ENCODE measurements at regions not wholly inside any gene's neighbourhood (a gene's known extent, or its start where the extent isn't known, plus 50 kb on each side); places are given as distances from the start of the nearest gene placed in this dataset.

DNA sequence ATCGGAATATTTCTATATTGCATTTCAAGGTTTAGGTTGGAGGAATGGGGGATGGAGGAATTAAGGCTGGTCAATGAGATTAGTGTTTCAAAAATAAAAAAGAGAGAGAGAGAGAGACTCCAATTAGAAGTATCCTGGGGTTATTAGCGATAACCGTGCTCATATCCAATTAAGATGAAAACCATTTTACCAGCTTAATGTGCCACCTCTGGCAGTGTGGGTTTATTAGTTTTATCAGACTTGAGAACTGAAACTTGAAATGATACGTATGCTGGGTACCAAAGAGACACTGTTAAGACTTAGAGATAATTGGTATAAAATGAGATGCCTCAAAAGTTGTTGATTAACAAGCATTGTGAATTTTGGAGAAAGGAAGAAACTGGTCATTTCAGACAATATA is 251.5 kb upstream of the NR2F2 start:
- in situ Hi-C loops (cut with HindIII; ENCODE audit: low pct_ligation_motif_present, low pct_unique_long_range_greater_than_20kb, low sequenced_read_pairs): no loop called here
- no peak for DNase-seq

GRCh38 chr15:96079882-96080281 is 250.6 kb upstream of the NR2F2 start:
- no peak for DNase-seq
- in situ Hi-C loops (cut with HindIII; ENCODE audit: low pct_ligation_motif_present, low pct_unique_long_range_greater_than_20kb, low sequenced_read_pairs): no loop called here

DNA sequence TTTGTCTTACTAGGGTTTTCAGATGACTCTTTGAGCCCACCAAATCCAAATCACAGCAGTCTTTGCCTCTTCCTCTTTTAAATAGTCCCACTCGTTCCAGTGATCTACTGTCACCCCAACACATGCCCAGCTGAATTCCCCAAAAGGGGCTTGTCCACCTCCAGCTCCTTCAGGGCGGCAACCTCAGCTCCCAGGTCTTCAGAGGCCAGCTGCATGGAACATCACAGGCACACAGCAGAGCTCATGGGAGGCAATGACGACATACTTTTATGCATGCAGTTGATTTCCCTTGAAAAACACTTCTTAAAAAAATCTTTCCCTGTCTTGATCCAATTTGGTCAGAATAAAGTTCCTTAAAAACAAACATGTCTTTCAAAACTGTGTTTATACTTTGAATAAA is 244.3 kb upstream of the NR2F2 start:
- DNase-seq: no peak
- in situ Hi-C loops (cut with HindIII; ENCODE audit: low pct_ligation_motif_present, low pct_unique_long_range_greater_than_20kb, low sequenced_read_pairs): no loop called here

GRCh38 chr15:96087180-96087884 is 243.2 kb upstream of the NR2F2 start:
- in situ Hi-C loops (cut with HindIII; ENCODE audit: low pct_ligation_motif_present, low pct_unique_long_range_greater_than_20kb, low sequenced_read_pairs): no loop called here
- no peak for DNase-seq

GRCh38 chr15:96088650-96089049 is 241.8 kb upstream of the NR2F2 start:
- no peak for DNase-seq
- in situ Hi-C loops (cut with HindIII; ENCODE audit: low pct_ligation_motif_present, low pct_unique_long_range_greater_than_20kb, low sequenced_read_pairs): no loop called here

GRCh38 chr15:96089405-96090058 is 241.0 kb upstream of the NR2F2 start:
- in situ Hi-C loops (cut with HindIII; ENCODE audit: low pct_ligation_motif_present, low pct_unique_long_range_greater_than_20kb, low sequenced_read_pairs): no loop called here
- no peak for DNase-seq

GRCh38 chr15:96092186-96092585 is 238.3 kb upstream of the NR2F2 start:
- in situ Hi-C loops (cut with HindIII; ENCODE audit: low pct_ligation_motif_present, low pct_unique_long_range_greater_than_20kb, low sequenced_read_pairs): no loop called here
- no peak for DNase-seq

DNA sequence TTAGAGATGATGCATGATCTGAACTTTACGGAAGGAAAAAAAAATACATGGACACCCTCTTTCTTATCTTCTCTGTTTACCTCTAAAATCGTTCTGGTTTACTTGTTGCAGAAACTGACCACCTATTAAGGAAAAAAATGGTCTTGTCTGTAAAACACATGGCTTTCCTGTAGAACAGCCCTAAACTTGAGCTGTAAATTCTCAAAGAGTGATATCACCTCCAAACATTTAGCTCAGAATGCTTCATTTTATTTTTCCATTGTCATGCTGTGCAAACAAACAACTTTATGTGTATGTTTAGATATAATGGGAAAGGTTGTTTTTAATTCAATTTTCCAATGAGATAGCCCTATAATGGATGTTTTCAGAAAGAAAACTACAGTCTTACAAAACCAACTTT is 237.4 kb upstream of the NR2F2 start:
- DNase-seq: no peak
- in situ Hi-C loops (cut with HindIII; ENCODE audit: low pct_ligation_motif_present, low pct_unique_long_range_greater_than_20kb, low sequenced_read_pairs): no loop called here

- in situ Hi-C loops (cut with HindIII; ENCODE audit: low pct_ligation_motif_present, low pct_unique_long_range_greater_than_20kb, low sequenced_read_pairs): no loop called here
- DNase-seq: no peak
These were observed 232.8 kb upstream of the NR2F2 start for GRCh38 chr15:96097661-96098060.

DNA sequence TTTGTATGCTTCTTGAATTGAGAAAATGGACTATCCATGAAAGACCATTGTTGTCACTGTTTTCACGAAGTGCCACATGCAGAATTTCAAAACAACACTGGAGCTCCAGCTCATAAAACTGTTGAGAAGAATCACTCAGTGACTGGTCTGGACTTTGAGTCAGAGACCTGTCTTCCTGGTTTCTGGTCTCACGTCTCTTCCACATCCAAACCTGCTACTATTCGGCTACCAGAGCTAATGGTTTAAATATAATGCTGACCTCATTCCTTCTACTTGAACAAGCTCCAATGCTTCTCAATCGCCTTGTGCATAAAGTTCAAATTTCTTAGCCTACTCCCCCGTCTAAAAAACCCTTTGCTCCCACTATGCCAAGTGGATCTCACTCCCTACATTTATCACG is 227.9 kb upstream of the NR2F2 start:
- in situ Hi-C loops (cut with HindIII; ENCODE audit: low pct_ligation_motif_present, low pct_unique_long_range_greater_than_20kb, low sequenced_read_pairs): no loop called here
- no peak for DNase-seq

DNA sequence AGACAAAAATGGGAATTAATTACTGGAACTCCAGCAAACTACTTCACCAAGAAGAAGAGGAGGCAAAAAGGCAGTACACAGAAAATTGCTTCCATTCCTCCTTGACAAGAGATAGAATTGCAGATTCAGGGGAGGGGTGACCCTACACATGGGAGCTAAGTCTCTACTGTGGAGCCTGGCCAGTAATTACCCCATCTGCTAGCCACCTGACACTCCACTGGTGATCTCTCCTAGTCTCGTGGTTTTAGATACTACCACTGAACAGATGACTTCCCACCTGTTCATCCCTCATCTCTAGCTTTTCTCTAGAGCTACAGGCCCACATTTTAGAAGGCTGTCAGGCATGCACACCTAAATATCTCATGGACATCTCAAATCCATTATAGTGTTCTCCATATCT is 224.3 kb upstream of the NR2F2 start:
- DNase-seq: no peak
- in situ Hi-C loops (cut with HindIII; ENCODE audit: low pct_ligation_motif_present, low pct_unique_long_range_greater_than_20kb, low sequenced_read_pairs): no loop called here

- in situ Hi-C loops (cut with HindIII; ENCODE audit: low pct_ligation_motif_present, low pct_unique_long_range_greater_than_20kb, low sequenced_read_pairs): no loop called here
- no peak for DNase-seq
These were observed 223.9 kb upstream of the NR2F2 start for GRCh38 chr15:96106628-96107027.

DNA sequence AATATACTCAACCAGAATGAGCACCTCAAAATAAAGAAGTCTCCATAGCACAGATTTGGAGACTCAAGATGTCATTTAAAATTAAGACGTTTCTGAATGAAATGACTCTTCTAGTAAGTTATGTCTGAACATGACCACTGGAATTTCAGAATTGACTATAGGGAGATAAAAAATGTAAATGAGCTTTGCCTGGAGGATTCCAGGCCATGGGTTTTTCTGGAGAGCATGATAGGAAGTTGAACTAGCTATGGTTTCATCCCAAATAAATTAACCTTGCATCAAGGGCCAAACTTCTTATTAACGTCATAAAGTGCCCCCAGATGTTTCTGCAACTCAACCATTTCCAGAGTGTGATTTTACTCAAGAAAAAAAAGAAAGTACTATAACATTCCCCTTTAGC is 222.6 kb upstream of the NR2F2 start:
- DNase-seq: no peak
- in situ Hi-C loops (cut with HindIII; ENCODE audit: low pct_ligation_motif_present, low pct_unique_long_range_greater_than_20kb, low sequenced_read_pairs): no loop called here

- DNase-seq: no peak
- in situ Hi-C loops (cut with HindIII; ENCODE audit: low pct_ligation_motif_present, low pct_unique_long_range_greater_than_20kb, low sequenced_read_pairs): no loop called here
These were observed 222.1 kb upstream of the NR2F2 start for GRCh38 chr15:96108405-96108804.

- no peak for DNase-seq
- in situ Hi-C loops (cut with HindIII; ENCODE audit: low pct_ligation_motif_present, low pct_unique_long_range_greater_than_20kb, low sequenced_read_pairs): no loop called here
These were observed 220.7 kb upstream of the NR2F2 start for GRCh38 chr15:96109820-96110219.

GRCh38 chr15:96112018-96112417 is 218.5 kb upstream of the NR2F2 start:
- no peak for DNase-seq
- in situ Hi-C loops (cut with HindIII; ENCODE audit: low pct_ligation_motif_present, low pct_unique_long_range_greater_than_20kb, low sequenced_read_pairs): no loop called here

- DNase-seq: peak; percentile 56
- in situ Hi-C loops (cut with HindIII; ENCODE audit: low pct_ligation_motif_present, low pct_unique_long_range_greater_than_20kb, low sequenced_read_pairs): no loop called here
These were observed 214.9 kb upstream of the NR2F2 start for GRCh38 chr15:96115642-96116041.

- in situ Hi-C loops (cut with HindIII; ENCODE audit: low pct_ligation_motif_present, low pct_unique_long_range_greater_than_20kb, low sequenced_read_pairs): no loop called here
- no peak for DNase-seq
These were observed 213.2 kb upstream of the NR2F2 start for GRCh38 chr15:96117270-96117669.

DNA sequence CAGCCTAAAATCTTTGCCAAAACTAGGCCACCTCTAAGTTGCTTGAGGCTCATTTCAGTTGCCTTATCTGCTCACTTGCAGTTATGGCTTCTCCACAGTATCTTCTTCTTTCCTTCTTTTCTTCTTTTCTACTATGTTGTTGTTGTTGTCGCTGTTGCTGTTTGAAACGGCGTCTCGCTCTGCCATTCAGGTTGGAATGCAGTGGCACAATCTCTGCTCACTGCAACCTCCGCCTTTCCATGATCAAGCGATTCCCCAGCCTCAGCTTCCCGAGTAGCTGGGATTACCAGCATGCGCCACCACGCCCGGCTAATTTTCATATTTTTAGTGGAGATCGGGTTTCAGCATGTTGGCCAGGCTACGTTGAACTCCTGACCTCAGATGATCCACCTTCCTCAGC is 210.8 kb upstream of the NR2F2 start:
- DNase-seq: no peak
- in situ Hi-C loops (cut with HindIII; ENCODE audit: low pct_ligation_motif_present, low pct_unique_long_range_greater_than_20kb, low sequenced_read_pairs): no loop called here

DNA sequence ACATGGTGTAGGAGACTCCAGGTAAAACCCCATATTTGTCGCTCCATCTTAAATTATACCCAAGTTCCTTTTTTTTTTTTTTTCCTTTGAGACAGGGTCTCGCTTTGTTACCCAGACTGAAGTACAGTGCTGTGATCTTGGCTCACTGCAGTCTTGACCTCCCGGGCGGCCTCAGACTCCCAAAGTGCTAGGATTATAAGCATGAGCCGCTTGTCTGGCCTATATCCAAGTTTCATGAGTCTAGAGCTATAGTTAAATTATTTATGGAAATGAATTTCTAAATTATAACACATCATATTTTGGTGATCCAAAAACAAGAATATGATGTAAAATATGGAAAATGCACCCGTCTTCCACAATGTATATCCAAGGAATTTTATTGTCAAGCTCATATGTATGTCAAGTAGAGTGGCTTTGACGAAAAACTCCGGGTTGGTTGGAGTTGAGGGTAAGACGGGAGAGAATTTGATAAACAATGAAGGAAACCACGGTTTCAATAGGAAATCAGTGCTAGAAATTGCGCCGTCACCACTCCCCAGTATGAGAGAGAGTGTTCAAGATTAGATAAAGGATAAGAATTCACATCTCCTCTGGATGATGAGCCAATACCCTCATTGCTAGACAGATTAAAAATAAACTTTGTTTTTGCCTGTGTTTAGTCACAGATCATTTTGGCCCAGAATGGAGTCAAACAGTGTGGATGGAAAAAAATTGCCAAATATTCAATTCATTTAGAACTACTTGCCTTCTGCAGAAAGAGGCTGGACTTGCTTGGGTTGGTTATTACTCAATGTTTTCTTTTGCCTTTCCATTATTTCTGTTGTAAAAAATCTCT is 209.2 kb upstream of the NR2F2 start:
- in situ Hi-C loops (cut with HindIII; ENCODE audit: low pct_ligation_motif_present, low pct_unique_long_range_greater_than_20kb, low sequenced_read_pairs): no loop called here
- DNase-seq: no peak

Measured in ACHN (cell line).